Endothelial cell of umbilical vein (primary cell): ENCODE measurements at regions not wholly inside any gene's neighbourhood (a gene's known extent, or its start where the extent isn't known, plus 50 kb on each side); places are given as distances from the start of the nearest gene placed in this dataset.

Experiments
- BruUV-seq: library from RNA; stranded (reverse); fragments of 400-500 nt; replicated peaks from 2 replicates; lab custom pipeline; 2021; lab: Mats Ljungman, UMichigan
- CTCF ChIA-PET: fragments of 300-600, 350-600 bp; sonication (Branson Sonifier 250); formaldehyde crosslinking; loops from one replicate; lab custom pipeline; 2021; ENCODE audit warnings: antibody characterized with exemption, inconsistent platforms; lab: Charles Lee
- POLR2A ChIA-PET: fragments of 300-600, 350-600 bp; sonication (Branson Sonifier 250); formaldehyde crosslinking; loops from one replicate; lab custom pipeline; 2021; ENCODE audit warnings: antibody characterized with exemption, inconsistent platforms; lab: Charles Lee
- DNase-seq: peaks from one replicate; pipeline ENCODE4 v3.0.0-alpha.2; 2011; ENCODE audit warnings: low read depth, low spot score
- FAIRE-seq: peaks from 2 replicates; lab custom pipeline; 2011; peaks lifted over from hg19 to GRCh38; lab: Jason Lieb, UNC
- H2AFZ ChIP-seq: 2 replicates; pipeline ENCODE4 v1.6.0; 2012; ENCODE audit warnings: low read depth, low read length, control low read depth, inconsistent platforms
- H3K27ac ChIP-seq: 2 replicates; pipeline ENCODE4 v1.5.1; 2011; ENCODE audit warnings: low read depth, mild to moderate bottlenecking, control low read depth, low read length, moderate library complexity; ENCODE audit not compliant: insufficient read depth
- H3K27me3 ChIP-seq, 2 experiments: 2 replicates each; pipeline versions ENCODE4 v1.6.0 to v1.6.1; 2011; ENCODE audit warnings: low read length in 2 of 2, mixed read lengths in 1 of 2; ENCODE audit not compliant: control insufficient read depth in 2 of 2, insufficient read depth in 2 of 2
- H3K36me3 ChIP-seq, 2 experiments: 2 replicates in 1 of 2; 3 replicates in 1 of 2; pipeline ENCODE4 v1.5.1; 2011; ENCODE audit warnings: low read length in 2 of 2, mild to moderate bottlenecking in 1 of 2, moderate library complexity in 1 of 2; ENCODE audit not compliant: control insufficient read depth in 2 of 2, insufficient read depth in 2 of 2; ENCODE audit errors: extremely low read depth in 1 of 2
- H3K4me1 ChIP-seq: 3 replicates; pipeline ENCODE4 v1.5.1; 2011; ENCODE audit warnings: mild to moderate bottlenecking, low read length; ENCODE audit not compliant: control insufficient read depth, insufficient read depth; ENCODE audit errors: extremely low read depth
- H3K4me2 ChIP-seq: 2 replicates; pipeline ENCODE4 v1.6.1; 2011; ENCODE audit warnings: low read length, control low read depth, mixed read lengths; ENCODE audit not compliant: insufficient read depth
- H3K4me3 ChIP-seq, 3 experiments: fragments of 200-600 bp in 1 of 3; sonication (generic), shearing (Covaris generic) in 1 of 3; replicated peaks in 1 of 3; 2 replicates each; pipeline ENCODE4 v1.5.1; 2011 to 2016; ENCODE audit warnings: control low read depth in 3 of 3, low read length in 3 of 3, mild to moderate bottlenecking in 2 of 3, inconsistent platforms in 1 of 3, low read depth in 1 of 3, moderate library complexity in 1 of 3; ENCODE audit not compliant: insufficient read depth in 1 of 3
- H3K79me2 ChIP-seq: 2 replicates; pipeline ENCODE4 v1.6.0; 2012; ENCODE audit warnings: low read length, inconsistent platforms; ENCODE audit not compliant: control insufficient read depth, insufficient read depth
- H3K9ac ChIP-seq: replicated peaks from 2 replicates; pipeline ENCODE3; 2011; ENCODE audit warnings: low read length, control low read depth; ENCODE audit not compliant: insufficient read depth; ENCODE audit errors: extremely low read depth
- H3K9me1 ChIP-seq: replicated peaks from 3 replicates; pipeline ENCODE4 v1.6.0; 2011; ENCODE audit warnings: mild to moderate bottlenecking, low read length; ENCODE audit not compliant: control insufficient read depth, insufficient read depth; ENCODE audit errors: extremely low read depth
- H3K9me3 ChIP-seq: replicated peaks from 2 replicates; pipeline ENCODE4 v1.5.1; 2012; ENCODE audit warnings: low read length, inconsistent platforms; ENCODE audit not compliant: control insufficient read depth, insufficient read depth
- H4K20me1 ChIP-seq: replicated peaks from 2 replicates; pipeline ENCODE3; 2011; ENCODE audit warnings: mild to moderate bottlenecking, low read length; ENCODE audit not compliant: control insufficient read depth, insufficient read depth; ENCODE audit errors: extremely low read depth
- EZH2 ChIP-seq: IDR thresholded peaks from 2 replicates; pipeline ENCODE4 v1.6.1; 2012; ENCODE audit warnings: borderline replicate concordance, low read depth, mild to moderate bottlenecking, moderate library complexity, low read length, inconsistent platforms; ENCODE audit not compliant: severe bottlenecking
- FOS ChIP-seq: IDR thresholded peaks from 2 replicates; pipeline ENCODE4 v1.6.1; 2011; ENCODE audit warnings: mild to moderate bottlenecking, low read length, moderate library complexity, borderline replicate concordance; ENCODE audit not compliant: insufficient read depth
- GATA2 ChIP-seq: IDR thresholded peaks from 2 replicates; pipeline ENCODE4 v1.7.0; 2011; ENCODE audit warnings: low read depth, mild to moderate bottlenecking, moderate library complexity, mixed read lengths, low read length; ENCODE audit not compliant: insufficient read length, insufficient read depth
- JUN ChIP-seq: IDR thresholded peaks from 2 replicates; pipeline ENCODE4 v1.6.1; 2011; ENCODE audit warnings: borderline replicate concordance, low read depth; ENCODE audit not compliant: insufficient read length, insufficient read depth
- MYC ChIP-seq: IDR thresholded peaks from one replicate; pipeline ENCODE4 v1.6.1; 2011; ENCODE audit warnings: mild to moderate bottlenecking, low read depth, low read length
- POLR2A ChIP-seq: IDR thresholded peaks from 2 replicates; pipeline ENCODE4 v1.6.1; 2012; ENCODE audit warnings: low read depth, mild to moderate bottlenecking, control low read depth, low read length
- POLR2AphosphoS5 ChIP-seq: IDR thresholded peaks from 2 replicates; pipeline ENCODE4 v1.6.1; 2012; ENCODE audit warnings: low read depth, mild to moderate bottlenecking, control low read depth, low read length, moderate library complexity; ENCODE audit not compliant: insufficient read depth
- dilution Hi-C: fragments of 300-500 bp; cut with MboI; formaldehyde crosslinking; loops from one replicate; pipeline ENCODE4 v1.15.0; 2019; ENCODE audit warnings: low sequenced_read_pairs; ENCODE audit not compliant: extremely low pct_ligation_motif_present
- intact Hi-C: fragments of 100-400 bp; cut with micrococcal nuclease; formaldehyde crosslinking; loops from one replicate; pipeline ENCODE4 v1.10.0; 2022
- TF ChIP-seq, protein P1 (sequence below), 2 donors: IDR thresholded peaks; 1 replicate in 1 of 2; 2 replicates in 1 of 2; pipeline ENCODE4 v1.5.1; 2011; ENCODE audit warnings: low read length in 2 of 2, mild to moderate bottlenecking in 2 of 2, moderate library complexity in 2 of 2, control low read depth in 1 of 2, inconsistent platforms in 1 of 2, low read depth in 1 of 2; ENCODE audit not compliant: insufficient read depth in 1 of 2; ENCODE audit errors: extremely low read depth in 1 of 2
- TF ChIP-seq, protein P2 (sequence below): IDR thresholded peaks from 2 replicates; pipeline ENCODE4 v1.6.1; 2011; ENCODE audit not compliant: insufficient read depth, insufficient read length

DNA sequence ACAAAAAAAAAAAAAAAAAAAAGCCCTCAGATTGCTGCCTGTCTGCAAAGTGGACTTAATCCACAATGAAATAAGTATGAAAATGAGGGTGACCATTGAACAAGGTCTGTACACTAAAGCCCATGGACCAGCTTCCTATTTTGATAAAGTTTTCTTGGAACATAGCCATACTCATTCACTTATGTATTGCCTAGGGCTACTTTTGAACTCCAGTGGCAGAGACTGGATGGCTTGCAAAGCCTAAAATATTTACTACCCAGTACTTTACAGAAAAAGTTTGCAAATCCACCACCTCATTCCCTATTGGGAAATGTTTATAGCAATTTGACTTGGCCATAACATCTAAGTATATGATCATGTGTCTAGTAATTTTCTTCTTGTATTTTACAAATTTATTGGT lies 481.7 kb downstream of the NAF1 start:
- no peaks in the 10 kb centered on the region for H3K4me1 ChIP-seq
- no peaks in the 10 kb centered on the region for H3K79me2 ChIP-seq
- H3K27ac ChIP-seq, result no peak overlapping the region
- no TSS peak for BruUV-seq
- no peak overlapping the region for H3K9ac ChIP-seq
- DNase-seq (no peak), FAIRE-seq (no peak)
- intact Hi-C loops (no loop called here), dilution Hi-C loops (no loop called here)
- H3K4me2 ChIP-seq, result no peak overlapping the region
- TF ChIP-seq MYC, result no peak
- no peak for TF ChIP-seq EZH2
- no peak for TF ChIP-seq POLR2A
- no peak for TF ChIP-seq POLR2AphosphoS5
- no peak for TF ChIP-seq GATA2
- TF ChIP-seq, protein P1, sequence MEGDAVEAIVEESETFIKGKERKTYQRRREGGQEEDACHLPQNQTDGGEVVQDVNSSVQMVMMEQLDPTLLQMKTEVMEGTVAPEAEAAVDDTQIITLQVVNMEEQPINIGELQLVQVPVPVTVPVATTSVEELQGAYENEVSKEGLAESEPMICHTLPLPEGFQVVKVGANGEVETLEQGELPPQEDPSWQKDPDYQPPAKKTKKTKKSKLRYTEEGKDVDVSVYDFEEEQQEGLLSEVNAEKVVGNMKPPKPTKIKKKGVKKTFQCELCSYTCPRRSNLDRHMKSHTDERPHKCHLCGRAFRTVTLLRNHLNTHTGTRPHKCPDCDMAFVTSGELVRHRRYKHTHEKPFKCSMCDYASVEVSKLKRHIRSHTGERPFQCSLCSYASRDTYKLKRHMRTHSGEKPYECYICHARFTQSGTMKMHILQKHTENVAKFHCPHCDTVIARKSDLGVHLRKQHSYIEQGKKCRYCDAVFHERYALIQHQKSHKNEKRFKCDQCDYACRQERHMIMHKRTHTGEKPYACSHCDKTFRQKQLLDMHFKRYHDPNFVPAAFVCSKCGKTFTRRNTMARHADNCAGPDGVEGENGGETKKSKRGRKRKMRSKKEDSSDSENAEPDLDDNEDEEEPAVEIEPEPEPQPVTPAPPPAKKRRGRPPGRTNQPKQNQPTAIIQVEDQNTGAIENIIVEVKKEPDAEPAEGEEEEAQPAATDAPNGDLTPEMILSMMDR (IDR thresholded peaks at IDR 0.05; ENCODE audit: extremely low read depth in 1 of 2, insufficient read depth in 1 of 2, low read depth in 1 of 2, low read length in 2 of 2), result no peak
- TF ChIP-seq FOS, result no peak
- TF ChIP-seq, protein P2, sequence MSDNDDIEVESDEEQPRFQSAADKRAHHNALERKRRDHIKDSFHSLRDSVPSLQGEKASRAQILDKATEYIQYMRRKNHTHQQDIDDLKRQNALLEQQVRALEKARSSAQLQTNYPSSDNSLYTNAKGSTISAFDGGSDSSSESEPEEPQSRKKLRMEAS, result no peak
- TF ChIP-seq JUN, result no peak
- CTCF ChIA-PET, result no interaction called here
- peaks cover 1% of the 10 kb centered on the region for H3K9me3 ChIP-seq
- no peaks in the 10 kb centered on the region for H3K36me3 ChIP-seq
- H4K20me1 ChIP-seq, result no peaks in the 10 kb centered on the region
- no peak overlapping the region for H3K4me3 ChIP-seq
- no peaks in the 10 kb centered on the region for H3K9me1 ChIP-seq
- H3K27me3 ChIP-seq, result no peaks in the 10 kb centered on the region
- no peak overlapping the region for H2AFZ ChIP-seq
- POLR2A ChIA-PET, result no interaction called here
